HUDEP-2 (cell line): ENCODE measurements at regions not wholly inside any gene's neighbourhood (a gene's known extent, or its start where the extent isn't known, plus 50 kb on each side); places are given as distances from the start of the nearest gene placed in this dataset.
A peak's percentile ranks its signal among the peaks of the same experiment; 100 is the strongest.
"Not testable (repeated sequence)": the region's sequence is repeated elsewhere in the genome, so short reads cannot be mapped to it uniquely, and the experiment has no call there.

Source experiments
- DNase-seq, 76 experiments: peaks; one replicate each; lab custom pipeline; 2025; ENCODE audit not compliant: unreplicated experiment in 76 of 76; lab: John Stamatoyannopoulos, UW

- no peak for DNase-seq
Observed at GRCh38 chr3:163518065-163518464, 1560.2 kb downstream of the SI start.

GRCh38 chr3:163513149-163513657 lies 1565.1 kb downstream of the SI start:
- DNase-seq: no peak

DNA sequence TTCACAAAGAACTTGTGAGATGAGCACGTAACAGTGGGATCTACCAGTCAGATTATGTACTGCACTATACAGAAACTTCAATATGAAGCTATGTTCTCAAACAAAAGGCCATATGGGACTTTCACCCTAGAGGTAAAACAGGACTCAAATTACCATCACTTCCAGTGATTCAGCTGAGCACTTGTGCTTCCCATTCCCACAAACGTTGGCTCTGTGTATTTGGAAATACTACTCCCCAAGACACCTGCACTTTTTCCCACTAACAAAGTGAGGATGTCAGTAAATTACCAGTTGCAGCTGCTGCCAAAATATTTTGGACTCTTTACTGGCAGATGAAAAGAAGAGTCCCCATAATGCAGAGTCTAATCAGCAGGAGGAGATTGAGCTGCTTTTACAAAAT lies 1570.1 kb downstream of the SI start:
- DNase-seq: no peak

GRCh38 chr3:163504974-163505373 lies 1573.3 kb downstream of the SI start:
- DNase-seq: no peak

DNA sequence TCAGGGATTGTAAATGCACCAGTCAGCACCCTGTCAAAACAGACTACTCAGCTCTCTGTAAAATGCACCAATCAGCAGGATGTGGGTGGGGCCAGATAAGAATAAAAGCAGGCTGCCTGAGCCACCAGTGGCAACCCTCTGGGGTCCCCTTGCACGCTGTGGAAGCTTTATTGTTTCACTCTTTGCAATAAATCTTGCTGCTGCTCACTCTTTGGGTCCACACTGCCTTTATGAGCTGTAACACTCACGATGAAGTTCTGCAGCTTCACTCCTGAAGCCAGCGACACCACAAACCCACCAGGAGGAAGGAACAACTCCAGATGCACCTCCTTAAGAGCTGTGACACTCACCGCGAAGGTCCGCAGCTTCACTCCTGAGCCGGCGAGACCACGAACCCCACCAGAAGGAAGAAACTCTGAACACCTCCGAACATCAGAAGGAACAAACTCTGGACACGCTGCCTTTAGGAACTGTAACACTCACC lies 1578.5 kb downstream of the SI start:
- not testable (repeated sequence) for DNase-seq

GRCh38 chr3:163498842-163499735 lies 1579.2 kb downstream of the SI start:
- not testable (repeated sequence) for DNase-seq

- DNase-seq: no peak
Observed at GRCh38 chr3:163491714-163492113, 1586.6 kb downstream of the SI start.

GRCh38 chr3:163490119-163490518 lies 1588.2 kb downstream of the SI start:
- peak in 35 of 76 experiments; percentile 1 to 72 (median 27) for DNase-seq

DNA sequence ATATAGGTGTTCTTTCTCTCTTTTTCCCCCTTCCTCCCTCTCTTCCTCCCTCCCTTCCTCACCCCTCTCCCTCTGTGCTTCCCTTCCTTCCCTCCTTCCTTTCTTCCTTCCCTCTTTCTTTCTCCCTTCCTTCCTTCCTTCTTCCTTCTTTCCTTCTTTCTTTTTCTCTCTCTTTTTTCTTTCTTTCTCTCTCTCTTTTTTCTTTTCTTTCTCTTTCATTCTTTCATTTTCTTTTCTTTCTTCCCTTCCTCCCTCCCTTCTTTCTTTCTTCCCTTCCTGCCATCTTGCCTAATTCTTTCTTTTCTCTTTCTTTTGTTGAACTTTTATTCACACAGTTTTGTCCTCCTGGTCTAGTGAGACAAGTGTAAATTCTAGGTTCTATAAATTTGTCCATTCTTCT lies 1595.6 kb downstream of the SI start:
- no peak for DNase-seq

DNA sequence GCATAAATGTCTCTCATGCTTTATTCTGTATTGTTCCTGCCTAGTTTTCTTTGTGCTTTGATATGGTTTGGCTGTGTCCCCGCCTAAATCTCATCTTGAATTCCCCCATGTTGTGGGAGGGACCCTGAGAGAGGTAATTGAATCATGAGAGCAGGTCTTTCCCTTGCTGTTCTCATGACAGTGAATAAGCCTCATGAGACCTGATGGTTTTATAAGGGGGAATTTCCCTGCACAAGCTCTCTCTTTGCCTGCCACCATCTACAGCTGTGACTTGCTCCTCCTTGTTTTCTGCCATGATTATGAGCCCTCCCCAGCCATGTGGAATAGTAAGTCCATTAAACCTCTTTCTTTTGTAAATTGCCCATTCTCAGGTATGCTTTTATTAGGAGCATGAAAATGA lies 1596.6 kb downstream of the SI start:
- DNase-seq: no peak

DNA sequence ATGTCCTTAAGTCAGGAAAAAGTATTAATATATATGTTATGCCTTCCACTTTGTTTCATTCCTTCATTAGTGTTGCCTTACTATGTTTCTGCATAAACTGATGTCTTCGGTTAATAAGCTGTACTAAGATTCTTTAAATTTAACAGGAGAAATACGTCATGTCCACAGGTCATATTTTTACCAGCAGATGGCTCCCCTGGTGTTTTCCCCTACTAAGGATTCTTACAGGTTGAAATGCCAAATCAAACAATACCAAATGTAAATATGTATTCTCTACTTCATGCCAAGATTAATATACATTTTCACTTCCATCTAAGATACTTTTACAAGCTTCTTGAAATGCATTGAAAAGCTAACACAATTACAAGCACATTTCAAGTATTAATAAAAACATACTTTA lies 1602.1 kb downstream of the SI start:
- DNase-seq: peak in 1 of 76 experiments; percentile 2

DNA sequence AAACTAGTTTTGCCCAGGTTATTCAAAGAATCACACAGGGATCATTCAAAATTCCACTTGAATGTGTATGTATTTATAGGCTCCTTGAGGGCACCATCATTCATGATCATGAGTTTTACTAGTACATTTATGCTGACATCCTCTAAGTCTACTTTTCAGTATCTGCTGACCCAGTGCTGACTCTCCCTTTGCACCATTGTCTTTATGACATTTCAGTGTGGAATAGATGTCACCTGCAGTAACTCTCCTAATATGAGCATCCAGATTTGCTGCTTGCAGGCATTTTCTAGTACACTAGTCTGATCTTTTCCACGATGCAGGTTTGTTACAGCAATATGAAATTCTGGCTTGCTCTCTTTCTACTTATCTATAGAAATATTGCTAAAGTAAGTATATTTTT lies 1603.5 kb downstream of the SI start:
- DNase-seq: no peak

GRCh38 chr3:163468531-163469335 lies 1609.6 kb downstream of the SI start:
- no peak for DNase-seq

DNA sequence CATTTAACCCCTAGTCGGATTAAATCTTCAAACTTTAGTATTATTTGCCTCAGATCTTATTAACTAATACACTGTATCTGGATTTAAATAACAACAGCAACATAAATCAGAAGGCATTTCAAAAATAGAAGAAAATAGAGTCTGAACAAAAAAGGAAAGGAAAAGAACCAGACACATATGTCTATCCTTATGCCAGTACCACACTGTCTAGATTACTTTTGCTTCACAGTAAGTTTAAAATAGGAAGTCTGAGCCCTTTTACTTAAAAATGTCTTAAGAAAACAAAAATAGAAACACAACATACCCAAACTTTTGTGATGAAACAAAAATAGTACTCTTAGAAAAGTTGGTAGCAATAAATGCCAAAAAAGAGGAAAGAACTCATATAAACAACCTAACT lies 1615.8 kb downstream of the SI start:
- DNase-seq: no peak

DNA sequence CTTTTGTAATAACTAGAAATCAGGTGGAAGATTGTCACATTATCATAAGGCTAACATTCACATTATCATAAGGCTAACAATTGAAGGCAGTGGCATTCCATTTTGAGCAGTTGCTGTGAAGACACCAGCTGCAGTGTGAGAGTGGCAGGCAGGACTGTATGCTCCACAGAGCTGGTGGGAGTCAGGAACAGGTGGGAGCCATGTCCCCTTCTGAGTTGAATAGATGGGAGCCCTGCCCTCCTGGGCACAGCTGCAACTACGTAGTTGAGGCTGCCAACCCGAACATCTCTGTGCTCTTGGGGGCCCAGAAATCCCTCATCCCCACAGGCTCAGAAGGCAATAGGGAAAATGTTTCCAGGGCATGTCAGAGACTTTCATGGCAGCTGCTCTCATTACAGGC lies 1627.6 kb downstream of the SI start:
- no peak for DNase-seq

DNA sequence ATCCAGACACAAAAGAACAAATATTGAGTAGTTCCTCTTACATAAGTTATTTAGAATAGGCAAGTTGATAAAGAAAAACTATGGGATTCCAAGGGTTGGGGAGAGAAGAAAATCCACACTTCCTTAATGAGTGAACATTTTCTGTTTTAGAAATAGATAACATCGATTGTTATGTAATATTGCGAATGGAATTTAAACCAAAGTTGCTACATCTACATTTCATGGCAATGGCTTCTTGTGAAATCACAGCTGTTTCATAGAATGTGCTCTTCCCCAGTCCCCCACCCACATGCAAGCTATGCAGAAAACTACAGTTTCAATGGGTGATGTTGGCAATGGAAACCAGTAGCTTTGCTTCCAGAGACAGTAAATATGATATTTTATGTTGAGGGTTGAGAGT lies 1639.5 kb downstream of the SI start:
- DNase-seq: no peak

DNA sequence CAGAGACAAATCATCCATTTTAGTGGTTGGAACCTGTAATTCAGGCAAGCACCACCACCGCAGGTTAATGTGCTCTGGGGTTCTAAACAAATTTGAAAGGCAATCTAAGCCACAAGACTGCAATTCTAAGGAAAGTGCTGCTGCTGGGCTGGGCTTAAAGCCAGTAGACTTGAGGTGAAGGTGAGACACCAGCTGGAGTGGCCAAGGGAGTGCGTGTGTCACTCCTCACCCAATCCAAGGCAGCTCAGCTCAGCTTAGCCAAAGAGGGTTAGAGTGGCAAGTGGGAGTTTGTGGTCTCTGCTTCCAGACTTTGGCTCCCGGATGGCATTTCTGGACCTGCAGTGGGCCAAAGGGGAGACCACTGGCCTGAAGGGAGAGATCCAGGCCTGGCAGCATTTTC lies 1655.6 kb downstream of the SI start:
- DNase-seq: no peak

DNA sequence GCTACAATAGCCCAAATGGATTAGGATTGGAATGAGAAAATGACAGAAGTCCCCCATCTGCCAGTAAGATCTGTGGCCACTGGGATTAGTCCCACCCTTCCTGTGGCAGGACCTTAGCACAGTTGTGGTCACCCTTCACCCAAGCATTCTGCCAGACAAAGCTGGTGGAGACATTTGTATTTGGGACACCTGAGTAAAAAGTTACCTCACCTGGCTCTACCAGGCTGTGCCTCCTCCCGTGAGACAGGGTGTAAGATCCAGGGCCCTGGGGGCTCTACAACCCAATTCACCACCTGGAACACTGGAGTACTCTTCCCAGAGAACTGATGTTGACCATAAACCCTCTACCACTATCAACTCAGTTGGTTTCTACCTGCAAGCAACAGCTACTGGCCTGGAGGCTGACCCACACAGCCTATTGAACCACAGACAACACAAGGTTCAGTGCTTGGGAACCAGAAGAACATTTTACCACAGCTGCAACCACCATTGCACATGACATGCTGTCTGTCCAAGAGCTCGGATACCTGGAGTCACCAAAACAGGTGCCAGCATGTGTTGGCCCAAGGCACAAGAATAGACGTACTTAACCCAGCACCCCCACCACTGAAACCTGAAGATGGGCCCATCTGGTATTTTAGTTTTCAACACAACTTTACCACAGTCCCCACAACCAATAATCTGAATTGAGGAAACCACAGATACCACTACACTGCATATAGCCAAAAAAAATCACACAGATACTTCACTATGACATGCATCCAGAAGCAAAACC lies 1686.7 kb downstream of the SI start:
- no peak for DNase-seq

DNA sequence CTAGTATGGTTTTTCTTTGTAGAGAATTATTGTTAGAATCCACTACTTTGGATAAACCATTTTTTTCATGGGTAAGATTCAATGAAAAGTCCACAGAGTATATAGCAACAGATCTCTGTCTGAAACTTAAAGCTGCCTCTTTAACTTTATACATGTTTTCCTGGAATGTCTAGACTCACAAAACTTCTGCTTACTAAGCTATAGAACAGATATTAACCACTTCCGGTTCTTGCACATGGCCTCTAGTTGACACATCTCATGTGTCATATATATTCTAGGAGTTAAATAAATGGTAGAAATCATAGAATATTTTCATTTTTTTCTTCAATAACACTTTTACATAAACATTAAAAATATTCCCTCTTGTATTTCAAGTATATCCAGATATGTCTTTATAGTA lies 1693.9 kb downstream of the SI start:
- no peak for DNase-seq

DNA sequence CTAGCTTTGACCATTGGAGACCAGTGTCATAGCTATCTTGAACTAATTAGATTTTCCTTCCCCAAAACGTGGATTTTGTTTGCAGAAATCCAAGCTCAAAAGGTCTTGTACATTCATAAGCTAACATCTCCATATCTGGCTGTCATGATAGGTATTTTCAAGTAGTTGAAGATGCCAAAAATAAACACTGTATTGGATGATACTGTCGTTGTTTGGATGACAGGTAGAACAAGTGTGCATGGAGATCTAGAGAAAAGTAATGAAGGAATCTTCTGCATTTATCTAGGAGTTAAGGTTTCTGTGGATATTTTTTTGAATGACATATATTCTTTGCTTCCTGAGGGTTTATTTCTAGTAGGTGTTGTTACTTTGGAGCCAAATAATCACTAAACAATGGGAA lies 1696.1 kb downstream of the SI start:
- DNase-seq: no peak

- DNase-seq: no peak
Observed at GRCh38 chr3:163368168-163368567, 1710.1 kb downstream of the SI start.
